ENCODE measurements at regions not wholly inside any gene's neighbourhood (a gene's known extent, or its start where the extent isn't known, plus 50 kb on each side); places are given as distances from the start of the nearest gene placed in this dataset.

DNA sequence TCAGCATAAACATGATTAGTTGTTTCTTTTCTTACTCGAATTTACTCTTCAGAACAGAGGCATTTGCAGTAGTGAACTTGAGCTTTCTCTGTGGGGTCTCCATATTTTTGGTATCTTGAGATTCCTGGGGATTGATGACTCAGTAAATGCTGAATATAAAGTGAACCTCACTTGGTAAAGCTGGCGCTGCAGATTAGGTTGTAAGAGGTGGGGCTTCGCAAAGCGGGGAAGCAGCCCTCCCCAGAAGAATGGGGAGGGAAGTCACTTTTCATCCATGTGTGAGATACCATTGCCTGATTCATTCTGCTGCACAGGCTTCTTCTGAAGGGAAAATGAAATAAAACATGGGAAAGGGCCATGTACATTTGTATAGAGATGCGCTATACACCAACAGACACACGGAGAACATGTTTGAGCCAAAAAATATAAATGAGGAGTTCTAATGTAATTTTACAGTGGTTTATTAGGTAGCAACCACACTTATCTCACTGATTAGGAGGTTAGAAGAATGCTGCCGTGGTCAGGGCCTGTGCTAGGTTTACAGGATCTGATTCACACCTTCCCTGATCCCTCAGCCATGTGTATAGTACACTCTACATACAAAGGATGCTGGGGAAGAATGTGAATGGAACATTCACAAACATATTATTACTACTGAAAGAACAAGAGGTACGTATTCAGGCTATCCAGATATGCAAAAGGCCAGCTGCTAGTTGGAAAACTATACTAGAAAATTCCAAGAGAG is 63.5 kb downstream of the DNTTIP2 start:
- no peak for TF ChIP-seq CTCF (IDR thresholded peaks at IDR 0.05; ENCODE audit: insufficient read depth, low read length)
- DNase-seq (ENCODE audit: low read depth): no peak
- no peak overlapping the region for H3K4me3 ChIP-seq (ENCODE audit: low read depth, low read length)

DNA sequence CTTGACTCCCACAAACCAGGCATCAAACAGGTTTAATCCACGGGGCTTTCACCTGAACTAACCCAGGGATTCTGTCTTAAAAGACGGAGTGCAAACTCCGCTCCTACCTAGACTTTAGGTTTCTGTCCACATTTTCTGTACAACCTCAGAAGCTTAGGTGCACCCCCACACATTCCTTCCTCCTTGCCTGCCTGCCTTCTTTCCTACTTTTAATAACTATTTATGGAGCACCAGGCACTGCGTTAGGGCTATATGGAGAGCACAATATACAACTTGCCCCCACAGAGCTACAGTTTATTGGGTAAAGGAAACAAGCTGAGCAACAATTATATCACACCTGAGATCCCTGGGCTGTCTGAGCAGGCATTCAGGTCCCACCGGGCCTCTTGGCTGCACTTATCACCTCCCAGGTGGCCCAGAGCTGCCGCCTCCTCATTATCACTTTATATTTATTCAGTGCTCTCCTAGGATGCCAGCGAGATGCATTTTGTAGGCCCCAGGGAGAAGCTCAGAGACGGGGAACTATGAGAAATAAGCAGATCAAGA is 64.1 kb downstream of the DNTTIP2 start:
- no peak for DNase-seq (ENCODE audit: low read depth)
- no peak for TF ChIP-seq CTCF (IDR thresholded peaks at IDR 0.05; ENCODE audit: insufficient read depth, low read length)
- no peak overlapping the region for H3K4me3 ChIP-seq (ENCODE audit: low read depth, low read length)

DNA sequence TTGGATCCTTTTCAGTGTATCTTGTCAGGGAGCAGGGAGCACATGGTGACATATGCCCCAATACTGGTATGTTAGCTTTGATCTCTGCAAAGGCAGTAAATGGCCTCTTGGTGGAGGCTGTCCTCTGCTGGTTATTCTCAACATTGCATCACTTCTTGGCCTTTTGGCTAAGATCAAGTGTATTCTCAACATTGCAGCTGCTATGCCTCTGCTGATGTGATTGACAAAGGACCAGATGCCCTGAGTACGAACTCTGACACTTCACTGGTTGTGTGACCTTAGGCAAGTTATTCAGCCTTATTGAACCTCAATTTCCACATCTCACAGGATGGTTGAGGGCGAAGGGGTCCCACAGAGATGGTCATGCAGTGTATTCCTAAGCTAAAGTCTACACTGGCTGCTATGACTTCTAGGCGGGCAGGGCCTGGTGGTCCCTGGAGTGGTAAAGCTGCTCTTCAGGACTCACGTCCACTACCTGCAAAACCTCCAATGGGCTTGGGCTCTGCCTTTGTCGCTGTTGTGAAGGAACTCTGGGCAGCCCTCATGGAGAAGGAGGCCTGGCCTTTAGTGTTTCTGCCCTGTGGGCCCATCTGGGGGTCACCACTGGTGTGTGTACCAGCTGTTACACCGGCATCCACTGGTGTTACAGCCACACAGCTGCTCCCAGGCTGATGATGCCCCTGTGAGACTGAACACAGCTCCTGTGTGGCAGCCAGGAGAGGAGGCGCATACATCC is 64.8 kb downstream of the DNTTIP2 start:
- H3K4me3 ChIP-seq (ENCODE audit: low read depth, low read length): no peak overlapping the region
- peak; percentile 90 for DNase-seq (ENCODE audit: low read depth)
- peak; percentile 99 for TF ChIP-seq CTCF (IDR thresholded peaks at IDR 0.05; ENCODE audit: insufficient read depth, low read length)

DNA sequence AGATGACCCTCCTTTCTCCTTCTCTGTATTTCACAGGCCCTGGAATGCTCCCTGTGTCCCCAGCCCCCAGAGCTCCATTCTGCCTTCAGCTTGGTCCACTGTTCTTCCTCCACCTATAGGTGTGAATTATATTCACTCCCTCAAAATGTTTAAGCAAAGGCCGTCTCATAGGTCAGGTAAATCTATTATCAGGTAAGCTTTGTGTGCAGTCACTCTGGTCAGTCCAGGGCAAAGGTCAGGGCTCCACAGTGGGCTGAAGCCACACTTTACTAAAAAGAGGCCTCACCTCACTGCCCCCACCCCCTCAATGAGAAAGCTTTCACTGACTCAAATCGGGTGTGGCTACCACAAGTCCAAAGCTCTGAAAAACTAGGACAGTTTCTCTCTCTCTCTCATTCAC is 65.9 kb downstream of the DNTTIP2 start:
- no peak overlapping the region for H3K4me3 ChIP-seq (ENCODE audit: low read depth, low read length)
- peak; percentile 40 for DNase-seq (ENCODE audit: low read depth)
- TF ChIP-seq CTCF (IDR thresholded peaks at IDR 0.05; ENCODE audit: insufficient read depth, low read length): no peak

GRCh38 chr1:93811326-93812065 is 67.5 kb downstream of the DNTTIP2 start:
- peak; percentile 23 for DNase-seq (ENCODE audit: low read depth)

More at GRCh38 chr1:93811326-93812065, 67.5 kb downstream of the DNTTIP2 start:
- no peak overlapping the region for H3K4me3 ChIP-seq (ENCODE audit: low read depth, low read length)
- TF ChIP-seq CTCF (IDR thresholded peaks at IDR 0.05; ENCODE audit: insufficient read depth, low read length): no peak
